T-cell (primary cell): ENCODE measurements at regions not wholly inside any gene's neighbourhood (a gene's known extent, or its start where the extent isn't known, plus 50 kb on each side); places are given as distances from the start of the nearest gene placed in this dataset.
"Not testable (repeated sequence)": the region's sequence is repeated elsewhere in the genome, so short reads cannot be mapped to it uniquely, and the experiment has no call there.

Experiments
- ATAC-seq, 4 experiments: fragments of 200-7000 bp in 3 of 4; fragments of 150-1000 bp in 1 of 4; cut with Tn5 transposase; replicated peaks in 1 of 4; 1 replicate in 3 of 4; 2 replicates in 1 of 4; pipeline ENCODE4 v1.10.0; 2021; ENCODE audit warnings: moderate library complexity in 3 of 4, mild to moderate bottlenecking in 2 of 4, moderate number of reproducible peaks in 1 of 4
- CTCF ChIA-PET, 2 donors: fragments of 300-600 bp; sonication (Branson Sonifier 250); formaldehyde crosslinking; loops; one replicate each; lab custom pipeline; 2022; ENCODE audit warnings: antibody characterized with exemption in 2 of 2; lab: Charles Lee
- POLR2A ChIA-PET, 2 donors: fragments of 300-600 bp; sonication (Branson Sonifier 250); formaldehyde crosslinking; loops; one replicate each; lab custom pipeline; 2022; ENCODE audit warnings: antibody characterized with exemption in 2 of 2; lab: Charles Lee
- DNase-seq, 35 experiments: peaks; one replicate each; pipeline versions ENCODE4 v3.0.0 to v3.0.0-alpha.2; 2013 to 2023
- H3K27ac ChIP-seq: one replicate; pipeline ENCODE4 v1.5.1; 2013; ENCODE audit warnings: low read length
- H3K27me3 ChIP-seq, 2 experiments: replicated peaks in 1 of 2; 1 replicate in 1 of 2; 2 replicates in 1 of 2; pipeline versions ENCODE4 v1.6.1 to v1.7.0; 2013; ENCODE audit warnings: low read length in 1 of 2, mixed read lengths in 1 of 2; ENCODE audit not compliant: control insufficient read depth in 2 of 2, insufficient read depth in 2 of 2; ENCODE audit errors: extremely low read depth in 1 of 2
- H3K36me3 ChIP-seq, 2 donors: 1 replicate in 1 of 2; 2 replicates in 1 of 2; pipeline versions ENCODE4 v1.6.1 to v1.7.0; 2013; ENCODE audit warnings: low read length in 1 of 2; ENCODE audit not compliant: control insufficient read depth in 2 of 2, insufficient read depth in 1 of 2; ENCODE audit errors: extremely low read depth in 1 of 2
- H3K4me1 ChIP-seq, 2 experiments: 1 replicate in 1 of 2; 2 replicates in 1 of 2; pipeline versions ENCODE4 v1.6.1 to v1.7.0; 2013; ENCODE audit warnings: low read length in 2 of 2, mixed read lengths in 1 of 2; ENCODE audit not compliant: insufficient read depth in 2 of 2, control insufficient read depth in 1 of 2; ENCODE audit errors: extremely low read depth in 1 of 2
- H3K4me3 ChIP-seq, 2 donors: 1 replicate in 1 of 2; 2 replicates in 1 of 2; pipeline versions ENCODE4 v1.5.1 to v1.7.0; 2013; ENCODE audit warnings: mild to moderate bottlenecking in 2 of 2, low read length in 1 of 2, moderate library complexity in 1 of 2; ENCODE audit not compliant: control insufficient read depth in 1 of 2; ENCODE audit errors: extremely low read depth in 1 of 2
- H3K9me3 ChIP-seq: 2 replicates; pipeline ENCODE4 v1.7.0; 2013
- H3K27ac Mint-ChIP-seq, 2 donors: one replicate each; pipeline ENCODE4 v1.8.0; 2020 to 2021; ENCODE audit warnings: mild to moderate bottlenecking in 2 of 2, mixed read lengths in 2 of 2
- H3K27me3 Mint-ChIP-seq, 2 donors: one replicate each; pipeline ENCODE4 v1.8.0; 2021 to 2022; ENCODE audit warnings: mixed read lengths in 2 of 2
- H3K36me3 Mint-ChIP-seq: one replicate; pipeline ENCODE4 v1.8.0; 2021; ENCODE audit warnings: mixed read lengths
- H3K4me1 Mint-ChIP-seq, 3 donors: one replicate each; pipeline ENCODE4 v1.8.0; 2020 to 2022; ENCODE audit warnings: mixed read lengths in 3 of 3, mild to moderate bottlenecking in 1 of 3
- H3K4me3 Mint-ChIP-seq, 3 donors: one replicate each; pipeline ENCODE4 v1.8.0; 2020 to 2022; ENCODE audit warnings: mild to moderate bottlenecking in 3 of 3, mixed read lengths in 3 of 3, moderate library complexity in 3 of 3
- H3K9me3 Mint-ChIP-seq, 3 donors: one replicate each; pipeline ENCODE4 v1.8.0; 2020 to 2022; ENCODE audit warnings: mixed read lengths in 3 of 3
- WGBS: methylation state at CpG from one replicate; pipeline ENCODE4 v1.1.5; 2013; ENCODE audit warnings: missing lambda C conversion rate; ENCODE audit not compliant: insufficient coverage; 5-methylcytosine and 5-hydroxymethylcytosine counted together

DNA sequence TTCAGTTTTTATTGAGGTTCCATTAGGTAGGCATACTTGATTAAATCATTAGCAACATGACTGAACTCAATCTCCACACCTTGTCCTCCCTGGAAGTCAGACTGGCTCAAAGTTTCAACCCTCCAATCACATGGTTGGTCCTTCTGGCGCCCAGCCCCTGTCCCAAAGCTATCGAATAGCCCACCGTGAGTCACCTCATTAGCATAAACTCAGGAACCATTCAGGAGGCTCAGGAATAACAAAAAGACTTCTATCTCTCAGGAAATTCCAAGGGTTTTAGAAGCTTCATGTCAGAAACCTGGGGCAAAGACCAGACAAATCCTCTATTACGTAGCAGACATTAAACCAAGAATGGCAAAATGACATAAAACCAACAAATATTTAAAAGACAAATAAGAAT, 78.6 kb downstream of the RGS2 start:
- Mint-ChIP-seq H3K9me3 (no peaks in the 10 kb centered on the region), H3K36me3 (no peaks in the 10 kb centered on the region), H3K27ac (no peak overlapping the region), H3K4me3 (no peak overlapping the region), H3K4me1 (no peaks in the 10 kb centered on the region), H3K27me3 (no peaks in the 10 kb centered on the region)
- WGBS, result 95% methylated on average over 2 of the region's 4 CpGs
- Histone ChIP-seq H3K27me3 (no peaks in the 10 kb centered on the region), H3K4me3 (no peak overlapping the region), H3K9me3 (no peaks in the 10 kb centered on the region), H3K36me3 (no peaks in the 10 kb centered on the region), H3K27ac (no peak overlapping the region), H3K4me1 (no peaks in the 10 kb centered on the region)
- POLR2A ChIA-PET, result no interaction called here
- DNase-seq, result no peak
- CTCF ChIA-PET, result no interaction called here
- ATAC-seq, result no peak

DNA sequence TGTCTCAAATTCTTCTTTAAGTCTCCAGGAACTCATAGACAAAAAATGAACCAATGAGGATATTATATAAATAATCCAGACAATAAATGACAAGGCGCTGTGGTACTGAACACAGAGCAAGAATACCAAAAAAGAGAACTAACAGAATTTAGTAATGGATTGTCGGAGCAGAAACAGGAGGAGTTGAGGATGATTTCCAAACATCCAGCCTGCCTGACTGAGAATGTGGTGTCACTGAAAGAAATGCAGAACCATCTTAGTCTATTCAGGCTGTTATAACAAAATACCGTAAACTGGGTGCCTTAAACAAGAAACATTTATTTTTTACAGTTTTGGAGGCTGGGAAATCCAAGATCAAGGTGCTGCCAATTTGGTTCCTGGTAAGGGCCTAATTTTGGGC, 79.7 kb downstream of the RGS2 start:
- ChIA-PET POLR2A (no interaction called here), CTCF (no interaction called here)
- Histone ChIP-seq H3K27ac (no peak overlapping the region), H3K27me3 (no peaks in the 10 kb centered on the region), H3K4me1 (no peaks in the 10 kb centered on the region), H3K4me3 (no peak overlapping the region), H3K36me3 (no peaks in the 10 kb centered on the region), H3K9me3 (no peaks in the 10 kb centered on the region)
- no CpG with 5 or more reads among the region's 3 CpGs for WGBS
- no peaks in the 10 kb centered on the region for H3K9me3 Mint-ChIP-seq
- no peaks in the 10 kb centered on the region for H3K27me3 Mint-ChIP-seq
- DNase-seq, result no peak
- H3K36me3 Mint-ChIP-seq, result no peaks in the 10 kb centered on the region
- H3K27ac Mint-ChIP-seq, result no peak overlapping the region
- no peak for ATAC-seq
- no peaks in the 10 kb centered on the region for H3K4me1 Mint-ChIP-seq
- H3K4me3 Mint-ChIP-seq, result no peak overlapping the region

DNA sequence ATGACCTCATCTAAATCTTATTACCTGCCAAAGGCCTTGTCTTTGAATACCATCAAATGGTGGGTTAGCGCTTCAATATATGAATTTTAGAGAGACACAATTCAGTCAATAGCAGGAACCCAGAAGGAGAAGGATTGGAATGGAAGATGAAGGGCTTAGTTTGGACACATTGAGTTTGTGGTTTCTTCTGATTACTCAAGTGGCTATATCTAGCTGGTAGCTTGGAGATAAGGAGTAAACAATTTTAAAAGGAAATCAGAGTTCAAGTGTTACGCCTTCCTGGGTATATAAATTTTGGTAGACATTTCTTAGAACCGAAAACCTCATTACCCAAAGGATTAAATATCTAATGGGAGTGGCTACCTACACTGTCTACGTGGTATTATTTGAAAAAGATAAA, 80.2 kb downstream of the RGS2 start:
- no peak for DNase-seq
- H3K36me3 Mint-ChIP-seq, result no peaks in the 10 kb centered on the region
- no CpG with 5 or more reads among the region's 4 CpGs for WGBS
- H3K27me3 Mint-ChIP-seq, result no peaks in the 10 kb centered on the region
- H3K4me3 Mint-ChIP-seq, result no peak overlapping the region
- no peak for ATAC-seq
- ChIA-PET POLR2A (no interaction called here), CTCF (no interaction called here)
- H3K27ac Mint-ChIP-seq, result no peak overlapping the region
- H3K9me3 Mint-ChIP-seq, result no peaks in the 10 kb centered on the region
- Histone ChIP-seq H3K36me3 (no peaks in the 10 kb centered on the region), H3K4me3 (no peak overlapping the region), H3K9me3 (no peaks in the 10 kb centered on the region), H3K4me1 (no peaks in the 10 kb centered on the region), H3K27ac (no peak overlapping the region), H3K27me3 (no peaks in the 10 kb centered on the region)
- no peaks in the 10 kb centered on the region for H3K4me1 Mint-ChIP-seq

DNA sequence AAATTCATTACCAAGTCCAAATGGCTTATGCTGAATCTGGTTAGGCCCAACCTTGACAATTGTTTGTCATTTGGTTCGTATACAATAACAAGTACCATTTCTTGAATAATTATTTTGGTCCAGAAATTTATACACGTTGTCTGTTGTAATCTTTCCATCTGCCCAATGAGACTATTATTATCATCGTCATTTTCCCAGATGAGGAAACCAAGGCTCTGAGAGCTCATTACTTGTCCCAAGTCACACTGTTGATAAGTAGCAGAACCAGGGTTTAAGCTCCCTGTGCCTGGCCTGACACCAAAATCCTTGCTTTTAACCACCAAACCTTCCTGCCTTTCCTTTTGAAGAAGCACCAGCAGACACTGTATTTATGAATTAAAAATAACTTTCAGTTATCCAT, 81.3 kb downstream of the RGS2 start:
- Mint-ChIP-seq H3K36me3 (no peaks in the 10 kb centered on the region), H3K4me1 (no peaks in the 10 kb centered on the region), H3K27ac (no peak overlapping the region), H3K27me3 (no peaks in the 10 kb centered on the region), H3K4me3 (no peak overlapping the region), H3K9me3 (no peaks in the 10 kb centered on the region)
- ATAC-seq (no peak), DNase-seq (no peak)
- CTCF ChIA-PET, result no interaction called here
- Histone ChIP-seq H3K36me3 (no peaks in the 10 kb centered on the region), H3K27me3 (no peaks in the 10 kb centered on the region), H3K4me3 (no peak overlapping the region), H3K27ac (no peak overlapping the region), H3K9me3 (no peaks in the 10 kb centered on the region), H3K4me1 (no peaks in the 10 kb centered on the region)
- 94% methylated on average over 2 of the region's 3 CpGs for WGBS
- POLR2A ChIA-PET, result no interaction called here

DNA sequence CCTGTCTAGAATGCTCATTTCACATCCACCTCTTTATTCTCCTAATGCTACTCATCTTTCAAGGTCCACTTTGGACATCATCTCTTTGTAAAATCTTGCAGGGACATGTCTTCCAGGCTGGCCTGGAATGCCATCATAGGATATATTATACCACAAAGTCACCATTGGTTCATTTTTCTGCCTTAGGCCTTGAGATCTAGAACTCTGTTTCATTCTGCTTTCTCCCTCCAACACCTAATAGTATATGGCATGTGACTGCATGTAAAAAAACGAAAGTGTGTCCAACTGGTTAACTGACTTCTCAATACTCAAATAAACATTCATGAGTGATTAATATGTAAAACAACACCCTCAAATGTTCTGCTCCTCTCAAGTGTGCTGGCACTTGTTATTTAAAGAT, 84.1 kb downstream of the RGS2 start:
- Mint-ChIP-seq H3K9me3 (no peaks in the 10 kb centered on the region), H3K4me3 (no peak overlapping the region), H3K4me1 (no peaks in the 10 kb centered on the region), H3K27me3 (no peaks in the 10 kb centered on the region), H3K36me3 (no peaks in the 10 kb centered on the region), H3K27ac (no peak overlapping the region)
- ChIA-PET POLR2A (no interaction called here), CTCF (no interaction called here)
- ATAC-seq (no peak), DNase-seq (no peak)
- Histone ChIP-seq H3K4me1 (no peaks in the 10 kb centered on the region), H3K27me3 (no peaks in the 10 kb centered on the region), H3K27ac (no peak overlapping the region), H3K9me3 (no peaks in the 10 kb centered on the region), H3K4me3 (no peak overlapping the region), H3K36me3 (no peaks in the 10 kb centered on the region)
- WGBS, result no CpG with 5 or more reads among the region's 1 CpG

DNA sequence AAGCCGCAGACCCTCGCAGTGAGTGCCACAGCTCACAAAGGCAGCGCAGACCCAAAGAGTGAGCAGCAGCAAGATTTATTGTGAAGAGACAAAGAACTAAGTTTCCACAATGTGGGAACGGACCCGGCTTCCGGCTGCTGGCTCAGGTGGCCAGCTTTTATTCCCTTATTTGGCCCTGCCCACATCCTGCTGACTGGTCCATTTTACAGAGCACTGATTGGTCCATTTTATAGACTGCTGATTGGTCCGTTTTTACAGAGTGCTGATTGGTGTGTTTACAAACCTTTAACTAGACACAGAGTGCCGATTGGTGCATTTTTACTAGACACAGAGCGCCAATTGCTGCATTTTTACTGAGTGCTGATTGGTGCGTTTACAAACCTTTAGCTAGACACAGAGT, 86.6 kb downstream of the RGS2 start:
- H3K9me3 Mint-ChIP-seq, H3K36me3 Mint-ChIP-seq, H3K27me3 ChIP-seq, H3K4me3 Mint-ChIP-seq, H3K9me3 ChIP-seq, H3K4me1 Mint-ChIP-seq, H3K27ac Mint-ChIP-seq, DNase-seq, H3K4me3 ChIP-seq, H3K36me3 ChIP-seq, H3K4me1 ChIP-seq, H3K27ac ChIP-seq, CTCF ChIA-PET, ATAC-seq, H3K27me3 Mint-ChIP-seq, POLR2A ChIA-PET: not testable (repeated sequence)
- 94% methylated on average over 6 of the region's 10 CpGs for WGBS

DNA sequence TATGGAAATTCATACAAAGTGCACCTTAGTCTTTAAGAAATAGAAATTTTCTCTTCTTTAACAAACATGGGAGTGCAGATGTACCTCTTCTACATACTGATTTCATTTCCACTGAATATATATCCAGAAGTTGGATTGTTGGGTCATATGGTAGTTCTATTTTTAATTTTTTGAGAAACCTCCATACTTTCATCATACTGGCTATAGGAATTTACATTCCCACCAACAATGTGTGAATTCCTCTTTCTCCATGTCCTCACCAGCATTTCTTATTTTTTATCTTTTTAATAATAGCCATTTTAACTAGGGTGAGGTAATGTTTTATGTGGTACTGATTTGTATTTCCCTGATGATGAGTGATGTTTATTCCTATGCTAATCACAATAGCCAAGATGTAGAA, 87.5 kb downstream of the RGS2 start:
- no peak for DNase-seq
- no peaks in the 10 kb centered on the region for H3K4me1 ChIP-seq
- H3K27me3 ChIP-seq, result no peaks in the 10 kb centered on the region
- Mint-ChIP-seq H3K4me1 (no peaks in the 10 kb centered on the region), H3K36me3 (no peaks in the 10 kb centered on the region), H3K9me3 (no peaks in the 10 kb centered on the region), H3K27me3 (no peaks in the 10 kb centered on the region), H3K4me3 (no peak overlapping the region), H3K27ac (no peak overlapping the region)
- no peaks in the 10 kb centered on the region for H3K9me3 ChIP-seq
- no peak overlapping the region for H3K4me3 ChIP-seq
- H3K27ac ChIP-seq, result no peak overlapping the region
- CTCF ChIA-PET, result no interaction called here
- H3K36me3 ChIP-seq, result no peaks in the 10 kb centered on the region
- no peak for ATAC-seq
- POLR2A ChIA-PET, result no interaction called here
